GM12892 (cell line): ENCODE measurements at regions not wholly inside any gene's neighbourhood (a gene's known extent, or its start where the extent isn't known, plus 50 kb on each side); places are given as distances from the start of the nearest gene placed in this dataset.

Experiments
- POLR2A ChIP-seq: IDR thresholded peaks from 2 replicates; pipeline ENCODE4 v1.6.1; 2011; ENCODE audit warnings: low read depth, low read length, control low read depth
- TAF1 ChIP-seq: IDR thresholded peaks from 2 replicates; pipeline ENCODE4 v1.6.1; 2011; ENCODE audit warnings: low read depth, mild to moderate bottlenecking, control low read depth, low read length, borderline replicate concordance

DNA sequence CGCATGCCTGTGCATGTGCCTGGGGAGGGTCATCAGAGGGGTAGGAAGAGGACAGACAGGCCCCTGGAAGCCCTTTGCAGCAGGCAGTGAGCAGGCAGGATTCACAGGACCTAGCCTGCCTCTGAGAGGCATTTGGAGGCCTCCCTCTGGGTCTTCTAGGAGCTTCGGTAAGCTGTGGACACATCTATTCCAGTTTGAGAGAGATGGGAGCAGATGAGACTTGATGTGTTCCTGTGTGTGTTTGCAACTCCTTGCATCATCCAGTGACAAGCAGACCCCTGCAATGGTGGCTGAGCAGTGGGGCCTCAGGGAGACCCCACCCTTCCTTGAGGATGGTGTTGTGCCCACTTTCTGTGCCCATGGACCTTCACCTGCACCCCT is 64.0 kb downstream of the GADD45G start:
- TF ChIP-seq POLR2A, result no peak
- TF ChIP-seq TAF1, result no peak
